Lower leg skin (tissue), 4 donors: ENCODE measurements at regions not wholly inside any gene's neighbourhood (a gene's known extent, or its start where the extent isn't known, plus 50 kb on each side); places are given as distances from the start of the nearest gene placed in this dataset.

Source experiments
- DNase-seq, 2 donors: peaks; one replicate each; pipeline ENCODE4 v3.0.0-alpha.2; 2019; ENCODE audit warnings: low spot score in 2 of 2
- H3K4me3 ChIP-seq: fragments of 200-600 bp; sonication (generic); 2 replicates; pipeline ENCODE4 v1.5.1; 2017; ENCODE audit warnings: mild to moderate bottlenecking, low read depth; ENCODE audit not compliant: poor library complexity, severe bottlenecking
- POLR2A ChIP-seq, 2 donors: fragments of 450-650 bp; IDR thresholded peaks; one replicate each; pipeline ENCODE4 v1.6.1; 2016 to 2017; ENCODE audit warnings: antibody characterized with exemption in 2 of 2, mild to moderate bottlenecking in 1 of 2, moderate library complexity in 1 of 2
- WGBS, 2 donors: methylation state at CpG; one replicate each; pipeline ENCODE4 v1.1.5; 2018; 5-methylcytosine and 5-hydroxymethylcytosine counted together
- intact Hi-C: fragments of 100-400 bp; cut with DNase I; formaldehyde crosslinking; loops from one replicate; pipeline ENCODE4 v1.15.0; 2023; ENCODE audit warnings: low total_unique reads
- TF ChIP-seq, protein P1 (sequence below), 3 donors: fragments of 450-650 bp; IDR thresholded peaks; one replicate each; pipeline ENCODE4 v1.5.1; 2016; ENCODE audit warnings: antibody characterized with exemption in 3 of 3, mild to moderate bottlenecking in 3 of 3, moderate library complexity in 2 of 3

- DNase-seq: no peak
- intact Hi-C loops: no loop called here
- TF ChIP-seq, protein P1, sequence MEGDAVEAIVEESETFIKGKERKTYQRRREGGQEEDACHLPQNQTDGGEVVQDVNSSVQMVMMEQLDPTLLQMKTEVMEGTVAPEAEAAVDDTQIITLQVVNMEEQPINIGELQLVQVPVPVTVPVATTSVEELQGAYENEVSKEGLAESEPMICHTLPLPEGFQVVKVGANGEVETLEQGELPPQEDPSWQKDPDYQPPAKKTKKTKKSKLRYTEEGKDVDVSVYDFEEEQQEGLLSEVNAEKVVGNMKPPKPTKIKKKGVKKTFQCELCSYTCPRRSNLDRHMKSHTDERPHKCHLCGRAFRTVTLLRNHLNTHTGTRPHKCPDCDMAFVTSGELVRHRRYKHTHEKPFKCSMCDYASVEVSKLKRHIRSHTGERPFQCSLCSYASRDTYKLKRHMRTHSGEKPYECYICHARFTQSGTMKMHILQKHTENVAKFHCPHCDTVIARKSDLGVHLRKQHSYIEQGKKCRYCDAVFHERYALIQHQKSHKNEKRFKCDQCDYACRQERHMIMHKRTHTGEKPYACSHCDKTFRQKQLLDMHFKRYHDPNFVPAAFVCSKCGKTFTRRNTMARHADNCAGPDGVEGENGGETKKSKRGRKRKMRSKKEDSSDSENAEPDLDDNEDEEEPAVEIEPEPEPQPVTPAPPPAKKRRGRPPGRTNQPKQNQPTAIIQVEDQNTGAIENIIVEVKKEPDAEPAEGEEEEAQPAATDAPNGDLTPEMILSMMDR (IDR thresholded peaks at IDR 0.05): no peak
- TF ChIP-seq POLR2A (IDR thresholded peaks at IDR 0.05): no peak
- no peak overlapping the region for H3K4me3 ChIP-seq
- WGBS, 2 donors: 74 to 78% methylated on average over 4 of the region's 4 CpGs
These were observed 57.4 kb upstream of the TMPRSS15 start for GRCh38 chr21:18460979-18461378.

DNA sequence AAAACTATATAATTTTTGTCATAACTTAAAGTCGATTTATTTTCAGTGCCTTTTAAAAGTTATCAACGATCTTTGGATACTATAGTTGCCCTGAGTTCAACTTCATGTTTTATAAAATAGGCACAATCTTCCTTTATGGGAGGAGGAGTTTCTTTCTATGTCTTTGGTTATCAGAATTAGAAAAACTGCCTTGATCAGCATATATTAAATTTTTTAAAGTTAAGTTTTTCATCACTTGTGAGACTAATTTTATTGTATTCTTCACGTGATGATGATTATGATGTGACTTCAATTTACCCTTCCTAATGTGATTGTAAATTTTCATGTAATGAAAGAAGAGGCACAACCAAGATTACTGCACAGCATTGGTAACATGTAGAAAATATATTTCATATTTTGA is 58.2 kb upstream of the TMPRSS15 start:
- intact Hi-C loops: no loop called here
- 89% methylated on average over 3 of the region's 3 CpGs for WGBS, 2 donors
- no peak for TF ChIP-seq POLR2A (IDR thresholded peaks at IDR 0.05)
- TF ChIP-seq, protein P1 (IDR thresholded peaks at IDR 0.05): no peak
- H3K4me3 ChIP-seq: no peak overlapping the region
- DNase-seq: no peak

GRCh38 chr21:18467715-18468114 is 64.1 kb upstream of the TMPRSS15 start:
- no peak for DNase-seq
- TF ChIP-seq, protein P1 (IDR thresholded peaks at IDR 0.05): no peak
- TF ChIP-seq POLR2A (IDR thresholded peaks at IDR 0.05): no peak
- WGBS, 2 donors: 67 to 72% methylated on average over 2 of the region's 2 CpGs
- intact Hi-C loops: no loop called here
- H3K4me3 ChIP-seq: no peak overlapping the region

DNA sequence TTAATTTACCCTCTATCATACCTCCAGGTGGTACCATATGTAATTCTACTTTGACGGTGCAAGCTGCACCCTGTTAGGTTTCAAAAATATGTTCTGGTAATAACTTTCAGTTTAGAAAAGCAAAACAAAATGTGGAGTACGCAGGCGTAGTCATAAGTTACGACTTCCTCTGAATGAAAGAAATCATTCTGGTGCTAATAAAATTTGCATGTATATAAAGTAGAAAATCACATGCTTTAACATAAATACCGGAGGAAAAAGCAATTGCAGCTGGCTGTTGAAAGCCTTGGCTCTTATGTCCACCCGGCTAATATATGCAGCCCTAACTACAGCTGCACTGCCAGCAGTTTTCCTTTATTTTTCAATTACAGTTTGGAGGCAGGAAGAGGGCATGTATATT is 65.2 kb upstream of the TMPRSS15 start:
- H3K4me3 ChIP-seq: no peak overlapping the region
- whole genome bisulfite sequencing, 2 donors: 36 to 48% methylated on average over 6 of the region's 6 CpGs
- TF ChIP-seq, protein P1 (IDR thresholded peaks at IDR 0.05): no peak
- TF ChIP-seq POLR2A (IDR thresholded peaks at IDR 0.05): no peak
- DNase-seq: no peak
- intact Hi-C loops: no loop called here

GRCh38 chr21:18476639-18477038 is 73.1 kb upstream of the TMPRSS15 start:
- intact Hi-C loops: no loop called here

GRCh38 chr21:18477043-18477442 is 73.5 kb upstream of the TMPRSS15 start:
- 77 to 86% methylated on average over 7 of the region's 7 CpGs for WGBS, 2 donors
- no peak overlapping the region for H3K4me3 ChIP-seq
- no peak for DNase-seq

More at GRCh38 chr21:18476639-18477038, 73.1 kb upstream of the TMPRSS15 start:
- TF ChIP-seq, protein P1 (IDR thresholded peaks at IDR 0.05): no peak
- no peak for TF ChIP-seq POLR2A (IDR thresholded peaks at IDR 0.05)
- DNase-seq: no peak
- no peak overlapping the region for H3K4me3 ChIP-seq
- 48 to 72% methylated on average over 1 of the region's 1 CpG for WGBS, 2 donors

More at GRCh38 chr21:18477043-18477442, 73.5 kb upstream of the TMPRSS15 start:
- intact Hi-C loops: no loop called here
- TF ChIP-seq, protein P1 (IDR thresholded peaks at IDR 0.05): no peak
- TF ChIP-seq POLR2A (IDR thresholded peaks at IDR 0.05): no peak
